Psoas muscle (tissue), 7 donors: ENCODE measurements at regions not wholly inside any gene's neighbourhood (a gene's known extent, or its start where the extent isn't known, plus 50 kb on each side); places are given as distances from the start of the nearest gene placed in this dataset.

Experiments
- ATAC-seq, 4 donors: fragments of 200-7000 bp; cut with Tn5 transposase; one replicate each; pipeline ENCODE4 v1.9.1; 2020; ENCODE audit warnings: moderate library complexity in 3 of 4, mild to moderate bottlenecking in 2 of 4
- DNase-seq, 2 donors: peaks; one replicate each; pipeline ENCODE4 v3.0.0-alpha.2; 2020
- H3K27ac ChIP-seq: fragments of 200-600 bp; one replicate; pipeline ENCODE4 v1.8.0; 2022
- H3K27me3 ChIP-seq, 3 donors: fragments of 200-600 bp in 1 of 3; one replicate each; pipeline versions ENCODE4 v1.6.1 to v1.8.0; 2013 to 2022; ENCODE audit warnings: low read length in 2 of 3, mild to moderate bottlenecking in 2 of 3, moderate library complexity in 1 of 3; ENCODE audit not compliant: insufficient read depth in 3 of 3
- H3K36me3 ChIP-seq, 2 donors: fragments of 200-600 bp in 1 of 2; one replicate each; pipeline versions ENCODE4 v1.6.1 to v1.8.0; 2013 to 2022; ENCODE audit warnings: low read depth in 1 of 2, mild to moderate bottlenecking in 1 of 2, moderate library complexity in 1 of 2; ENCODE audit not compliant: insufficient read depth in 1 of 2
- H3K4me1 ChIP-seq: fragments of 200-600 bp; one replicate; pipeline ENCODE4 v1.8.0; 2022
- H3K4me3 ChIP-seq: fragments of 200-600 bp; one replicate; pipeline ENCODE4 v1.8.0; 2022; ENCODE audit warnings: mild to moderate bottlenecking
- H3K9me3 ChIP-seq: fragments of 200-600 bp; one replicate; pipeline ENCODE4 v1.8.0; 2022
- CTCF ChIP-seq: fragments of 200-600 bp; IDR thresholded peaks from one replicate; pipeline ENCODE4 v1.8.0; 2022; ENCODE audit warnings: antibody characterized with exemption
- WGBS, 3 donors: extraction: QIAGEN DNeasy Blood & Tissue Kit; methylation state at CpG; one replicate each; pipeline versions ENCODE4 v1.1.6 to v1.1.7; 2013; 5-methylcytosine and 5-hydroxymethylcytosine counted together
- intact Hi-C, 2 donors: fragments of 100-400 bp; cut with DNase I; formaldehyde crosslinking; loops; one replicate each; pipeline versions ENCODE4 v1.11.0 to v1.14.2; 2022
- donor health status: healthy with polysubstance abuse.
- donor health status: DM: no; HTN: no; CAD: no; lungs with moderate emphysema.
- donor health status: Bipolar disorder and iron deficiency.
- donor health status: healthy.
- donor health status: DM: yes; HTN: yes; CAD: no.
- donor health status: DM: no; HTN: no; CAD: no.
- donor health status: DM: yes; HTN: yes; CAD: no.

- 67 to 74% (median 70%) methylated on average over 4 of the region's 4 CpGs for WGBS, 3 donors
- Histone ChIP-seq H3K27me3 (no peaks in the 10 kb centered on the region), H3K4me3 (no peak overlapping the region), H3K27ac (no peak overlapping the region), H3K4me1 (no peaks in the 10 kb centered on the region), H3K9me3 (no peaks in the 10 kb centered on the region), H3K36me3 (no peaks in the 10 kb centered on the region)
- no peak for DNase-seq
- no peak for ATAC-seq
- intact Hi-C loops, result no loop called here
- TF ChIP-seq CTCF, result no peak
Measured at GRCh38 chr9:115629879-115630840, 512.2 kb upstream of the TNC start.

GRCh38 chr9:115632391-115632790 lies 514.4 kb upstream of the TNC start:
- Histone ChIP-seq H3K4me1 (no peaks in the 10 kb centered on the region), H3K4me3 (no peak overlapping the region), H3K9me3 (no peaks in the 10 kb centered on the region), H3K27ac (no peak overlapping the region), H3K27me3 (no peaks in the 10 kb centered on the region), H3K36me3 (no peaks in the 10 kb centered on the region)
- intact Hi-C loops, result no loop called here
- TF ChIP-seq CTCF, result no peak
- ATAC-seq (no peak), DNase-seq (no peak)
- 87 to 91% (median 89%) methylated on average over 7 of the region's 7 CpGs for WGBS, 3 donors

- WGBS, 3 donors, result 48 to 79% (median 61%) methylated on average over 3 of the region's 3 CpGs
- Histone ChIP-seq H3K9me3 (no peaks in the 10 kb centered on the region), H3K4me3 (no peak overlapping the region), H3K27ac (no peak overlapping the region), H3K27me3 (no peaks in the 10 kb centered on the region), H3K36me3 (no peaks in the 10 kb centered on the region), H3K4me1 (no peaks in the 10 kb centered on the region)
- ATAC-seq (no peak), DNase-seq (no peak)
- TF ChIP-seq CTCF, result no peak
- intact Hi-C loops, result no loop called here
Measured at GRCh38 chr9:115633104-115633503, 515.1 kb upstream of the TNC start.

- H3K27me3 ChIP-seq, result no peaks in the 10 kb centered on the region
- no peak for ATAC-seq
- H3K27ac ChIP-seq, result no peak overlapping the region
- 78 to 93% (median 91%) methylated on average over 1 of the region's 1 CpG for WGBS, 3 donors
- intact Hi-C loops, result no loop called here
- TF ChIP-seq CTCF, result no peak
- H3K4me3 ChIP-seq, result no peak overlapping the region
- H3K9me3 ChIP-seq, result no peaks in the 10 kb centered on the region
- DNase-seq, result no peak
- H3K36me3 ChIP-seq, result no peaks in the 10 kb centered on the region
- no peaks in the 10 kb centered on the region for H3K4me1 ChIP-seq
Measured at GRCh38 chr9:115635680-115636383, 517.8 kb upstream of the PAPPA start.
